Cardiac septum (tissue), 1 donor: ENCODE measurements at regions not wholly inside any gene's neighbourhood (a gene's known extent, or its start where the extent isn't known, plus 50 kb on each side); places are given as distances from the start of the nearest gene placed in this dataset.

Experiments
- DNase-seq: peaks from one replicate; pipeline ENCODE4 v3.0.0-alpha.2; 2020; ENCODE audit warnings: low spot score
- intact Hi-C: fragments of 100-400 bp; cut with DNase I; formaldehyde crosslinking; loops from one replicate; pipeline ENCODE4 v1.14.0; 2022
- donor health status: DM: no; HTN: no; CAD: no.

- DNase-seq = no peak
- intact Hi-C loops = no loop called here
Observed at GRCh38 chr13:60755380-60756163, 358.6 kb downstream of the TDRD3 start.

GRCh38 chr13:60754211-60755090, 357.4 kb downstream of the TDRD3 start:
- intact Hi-C loops = no loop called here
- no peak for DNase-seq

- no peak for DNase-seq
- intact Hi-C loops = no loop called here
Observed at GRCh38 chr13:60753641-60754040, 356.6 kb downstream of the TDRD3 start.

- intact Hi-C loops = no loop called here
- no peak for DNase-seq
Observed at GRCh38 chr13:60745343-60745742, 348.3 kb downstream of the TDRD3 start.

GRCh38 chr13:60733933-60734332, 336.9 kb downstream of the TDRD3 start:
- no peak for DNase-seq
- intact Hi-C loops = no loop called here

GRCh38 chr13:60727140-60727539, 330.1 kb downstream of the TDRD3 start:
- intact Hi-C loops = no loop called here

GRCh38 chr13:60721063-60721462, 324.0 kb downstream of the TDRD3 start:
- no peak for DNase-seq
- intact Hi-C loops = no loop called here

More at GRCh38 chr13:60727140-60727539, 330.1 kb downstream of the TDRD3 start:
- no peak for DNase-seq

- intact Hi-C loops = no loop called here
Observed at GRCh38 chr13:60720590-60720989, 323.6 kb downstream of the TDRD3 start.

GRCh38 chr13:60716313-60716712, 319.3 kb downstream of the TDRD3 start:
- intact Hi-C loops = no loop called here
- DNase-seq = no peak

More at GRCh38 chr13:60720590-60720989, 323.6 kb downstream of the TDRD3 start:
- DNase-seq = no peak

GRCh38 chr13:60707878-60708277, 310.9 kb downstream of the TDRD3 start:
- DNase-seq = no peak
- intact Hi-C loops = no loop called here

GRCh38 chr13:60701895-60702294, 304.9 kb downstream of the TDRD3 start:
- intact Hi-C loops = no loop called here
- DNase-seq = no peak

- intact Hi-C loops = no loop called here
Observed at GRCh38 chr13:60700994-60701393, 304.0 kb downstream of the TDRD3 start.

GRCh38 chr13:60699636-60700035, 302.6 kb downstream of the TDRD3 start:
- intact Hi-C loops = no loop called here
- DNase-seq = no peak

More at GRCh38 chr13:60700994-60701393, 304.0 kb downstream of the TDRD3 start:
- DNase-seq = no peak

- DNase-seq = no peak
- intact Hi-C loops = no loop called here
Observed at GRCh38 chr13:60696602-60697001, 299.6 kb downstream of the TDRD3 start.

- DNase-seq = no peak
- intact Hi-C loops = no loop called here
Observed at GRCh38 chr13:60691268-60691667, 294.2 kb downstream of the TDRD3 start.

- intact Hi-C loops = no loop called here
Observed at GRCh38 chr13:60690604-60691003, 293.6 kb downstream of the TDRD3 start.

GRCh38 chr13:60689571-60689970, 292.6 kb downstream of the TDRD3 start:
- intact Hi-C loops = no loop called here
- no peak for DNase-seq

More at GRCh38 chr13:60690604-60691003, 293.6 kb downstream of the TDRD3 start:
- no peak for DNase-seq

GRCh38 chr13:60689076-60689475, 292.1 kb downstream of the TDRD3 start:
- DNase-seq = no peak

GRCh38 chr13:60679928-60680694, 283.1 kb downstream of the TDRD3 start:
- no peak for DNase-seq
- intact Hi-C loops = no loop called here

More at GRCh38 chr13:60689076-60689475, 292.1 kb downstream of the TDRD3 start:
- intact Hi-C loops = no loop called here

GRCh38 chr13:60679131-60679530, 282.1 kb downstream of the TDRD3 start:
- DNase-seq = no peak
- intact Hi-C loops = no loop called here
